HG02981 (cell line): ENCODE measurements at regions not wholly inside any gene's neighbourhood (a gene's known extent, or its start where the extent isn't known, plus 50 kb on each side); places are given as distances from the start of the nearest gene placed in this dataset.
"Not testable (repeated sequence)": the region's sequence is repeated elsewhere in the genome, so short reads cannot be mapped to it uniquely, and the experiment has no call there.

ENCODE experiments used
- ATAC-seq: cut with Tn5 transposase; IDR thresholded peaks from one replicate; pipeline ENCODE4 v1.9.1; 2021; ENCODE audit warnings: mild to moderate bottlenecking, moderate library complexity; ENCODE audit not compliant: unreplicated experiment

DNA sequence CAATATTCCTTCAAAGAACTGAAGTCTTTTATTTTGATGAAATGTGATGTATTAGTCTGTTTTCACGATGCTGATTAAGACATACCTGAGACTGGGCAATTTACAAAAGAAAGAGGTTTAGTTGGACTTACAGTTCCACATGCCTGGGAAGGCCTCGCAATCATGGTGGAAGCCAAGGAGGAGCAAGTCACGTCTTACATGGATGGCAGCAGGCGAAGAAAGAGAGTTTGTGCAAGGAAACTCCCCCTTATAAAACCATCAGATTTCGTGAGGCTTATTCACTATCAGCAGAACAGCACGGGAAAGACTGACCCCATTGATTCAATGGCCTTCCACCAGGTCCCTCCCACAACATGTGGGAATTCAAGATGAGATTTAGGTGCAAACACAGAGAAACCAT is 750.3 kb upstream of the KCND2 start:
- ATAC-seq: no peak

DNA sequence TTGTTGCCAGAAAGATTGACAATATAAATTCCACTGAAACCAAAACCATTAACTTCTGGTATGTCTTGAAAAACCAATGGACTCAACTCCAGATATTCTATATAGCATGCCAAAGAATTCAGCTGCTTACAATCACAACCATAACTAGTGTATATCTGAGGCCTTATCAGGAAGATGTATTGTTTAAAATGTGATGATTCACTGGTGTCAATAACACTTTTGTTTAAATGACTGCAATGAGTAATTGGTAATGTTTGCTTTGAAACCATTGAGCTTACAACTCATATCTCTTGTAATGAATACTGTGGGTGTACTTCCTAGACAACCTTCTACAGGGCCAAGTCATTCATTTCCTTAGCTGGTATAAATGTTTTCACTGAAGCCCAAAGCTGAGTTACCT is 727.9 kb upstream of the KCND2 start:
- ATAC-seq: no peak

DNA sequence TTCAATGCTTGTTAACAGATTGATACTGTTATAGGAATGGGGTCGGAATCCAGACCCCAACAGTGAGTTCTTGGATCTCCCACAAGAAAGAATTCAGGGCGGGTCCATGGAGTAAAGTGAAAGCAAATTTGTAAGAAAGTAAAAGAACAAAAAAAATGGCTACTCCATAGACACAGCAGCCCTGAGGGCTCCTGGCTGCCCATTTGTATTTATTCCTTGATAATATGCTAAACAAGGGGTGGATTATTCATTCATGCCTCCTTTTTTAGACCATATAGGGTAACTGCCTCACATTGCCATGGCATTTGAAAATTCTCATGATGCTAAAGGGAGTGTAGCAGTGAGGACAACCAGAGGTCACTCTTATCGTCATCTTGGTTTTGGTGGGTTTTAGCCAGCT is 717.2 kb upstream of the KCND2 start:
- no peak for ATAC-seq

DNA sequence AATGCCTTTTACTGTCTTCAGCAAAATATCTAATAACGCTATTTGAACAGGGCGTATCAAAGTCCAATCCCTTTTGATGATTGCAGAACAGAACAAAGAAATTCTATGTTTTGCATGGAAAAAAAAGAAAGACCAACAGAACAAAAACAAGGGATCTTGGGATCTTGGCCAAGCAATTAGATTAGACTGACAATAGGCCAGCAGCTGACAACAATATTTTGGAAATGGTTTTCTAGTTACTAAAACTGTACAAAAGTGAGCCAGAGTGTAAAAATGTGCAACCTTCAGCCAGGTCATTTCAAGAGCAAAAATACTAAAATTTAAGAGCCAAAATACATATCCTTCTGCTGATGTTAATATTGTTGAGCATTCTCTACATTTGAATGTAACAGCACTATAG is 716.5 kb upstream of the KCND2 start:
- ATAC-seq: no peak

DNA sequence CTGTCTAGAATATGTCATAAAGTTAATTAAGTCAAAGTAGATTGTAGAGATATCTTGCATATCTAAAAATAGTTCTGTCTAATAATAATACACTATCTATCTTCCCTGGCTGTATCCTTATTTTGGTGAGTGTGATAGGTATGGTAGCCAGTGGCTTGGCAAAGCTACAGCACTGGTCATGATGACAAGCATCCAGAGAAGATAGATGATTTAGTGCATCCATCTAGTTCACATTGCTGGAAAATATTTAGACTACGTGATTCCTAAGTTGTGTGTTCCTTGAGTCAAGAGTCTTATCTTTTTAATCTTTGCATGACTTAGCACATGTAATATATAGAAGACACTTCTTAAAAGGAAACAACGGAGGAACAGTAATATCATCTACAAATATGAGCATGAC is 711.2 kb upstream of the KCND2 start:
- no peak for ATAC-seq

DNA sequence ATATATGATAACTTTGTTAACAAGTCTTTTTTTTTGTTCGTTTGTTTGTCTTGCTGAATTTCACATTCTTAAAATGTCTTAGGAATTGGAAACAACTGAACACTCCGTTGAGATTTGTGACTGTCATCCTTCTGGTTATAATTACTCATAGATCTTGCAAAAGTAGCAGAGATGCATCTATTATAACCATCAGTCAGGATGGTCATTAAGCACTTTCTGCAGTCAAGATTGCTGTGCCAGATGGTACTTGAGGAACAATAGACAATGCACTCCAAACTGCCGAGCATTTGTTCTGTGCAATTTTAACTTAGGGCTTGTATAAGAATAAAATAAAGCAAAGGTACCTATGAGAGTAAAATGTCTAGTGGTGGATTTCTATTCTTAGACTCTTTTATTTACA is 710.1 kb upstream of the KCND2 start:
- ATAC-seq: no peak

DNA sequence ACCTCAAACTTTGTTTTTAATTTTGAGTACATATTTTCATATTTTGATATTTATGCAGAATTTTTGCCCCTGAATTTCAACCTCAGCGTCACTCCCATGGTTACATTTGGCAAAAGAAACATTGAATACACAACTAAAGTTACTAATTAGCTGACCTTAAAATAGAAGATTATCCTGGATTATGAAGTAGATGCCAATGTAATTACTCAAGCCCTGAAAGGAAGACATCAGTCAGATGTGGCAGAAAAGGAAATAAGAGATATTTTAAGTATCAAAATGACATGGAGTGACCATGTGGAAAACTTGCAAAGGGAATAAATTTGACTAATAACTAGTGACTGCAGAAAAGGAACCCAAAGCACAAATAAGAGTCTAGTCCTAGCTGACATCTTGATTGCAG is 701.3 kb upstream of the KCND2 start:
- ATAC-seq: no peak

DNA sequence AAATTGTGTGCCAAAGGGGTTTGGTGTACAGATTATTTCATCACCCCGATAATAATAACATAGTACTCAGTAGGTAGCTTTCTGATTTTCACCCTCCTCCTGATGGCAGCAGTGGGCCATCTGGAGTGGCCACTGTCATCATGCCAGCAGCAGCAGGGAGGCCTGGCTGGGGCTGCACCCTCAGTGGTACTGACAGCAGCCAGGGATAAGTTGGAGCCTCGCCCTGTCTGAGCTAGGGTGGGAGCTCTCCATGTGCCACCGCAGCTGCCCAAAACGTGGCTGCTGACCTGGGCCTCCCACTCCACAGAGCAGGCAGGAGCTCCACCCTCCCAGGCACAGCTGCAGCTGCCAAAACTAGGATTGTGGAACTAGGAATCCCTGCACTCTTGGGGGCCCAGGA is 700.8 kb upstream of the KCND2 start:
- ATAC-seq: no peak

DNA sequence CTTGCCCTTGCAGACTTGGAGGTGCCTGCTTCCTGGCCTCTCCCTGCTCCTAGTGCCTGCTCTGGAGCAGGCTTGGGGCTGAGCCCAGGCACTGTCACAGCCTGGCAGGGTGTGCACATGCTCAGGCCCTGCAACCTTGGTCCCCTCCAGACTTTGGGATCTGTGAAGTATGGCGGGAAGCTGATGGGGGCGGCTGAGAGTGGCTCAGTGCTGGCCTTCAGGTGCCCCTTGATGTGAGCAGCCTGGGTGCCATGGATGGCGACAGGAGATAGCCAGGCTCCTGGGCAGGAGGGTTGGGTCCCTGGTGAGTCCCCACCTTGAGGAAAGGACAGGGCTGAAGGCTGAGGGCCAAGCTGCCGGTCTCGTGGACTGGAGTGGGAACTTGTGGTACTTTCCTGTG is 700.4 kb upstream of the KCND2 start:
- ATAC-seq: no peak

DNA sequence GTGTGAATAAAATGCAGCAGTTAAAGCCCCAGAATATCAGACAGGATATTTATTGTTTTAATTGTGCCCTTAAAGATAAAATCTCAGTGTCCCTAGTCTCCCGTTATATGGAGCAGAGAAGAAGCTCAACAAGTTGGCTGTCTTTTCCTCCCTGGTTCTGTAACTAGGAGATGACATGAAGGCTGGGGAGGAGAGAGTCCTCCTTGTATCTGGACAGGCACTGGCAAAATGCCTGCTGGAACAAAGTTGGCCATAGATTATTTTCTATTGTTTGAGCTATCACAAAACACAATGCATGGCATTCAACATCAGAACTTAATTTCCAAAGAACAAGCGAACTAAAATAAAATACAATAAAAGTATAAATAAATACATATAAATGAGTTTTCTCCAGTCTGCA is 694.9 kb upstream of the KCND2 start:
- ATAC-seq: no peak

DNA sequence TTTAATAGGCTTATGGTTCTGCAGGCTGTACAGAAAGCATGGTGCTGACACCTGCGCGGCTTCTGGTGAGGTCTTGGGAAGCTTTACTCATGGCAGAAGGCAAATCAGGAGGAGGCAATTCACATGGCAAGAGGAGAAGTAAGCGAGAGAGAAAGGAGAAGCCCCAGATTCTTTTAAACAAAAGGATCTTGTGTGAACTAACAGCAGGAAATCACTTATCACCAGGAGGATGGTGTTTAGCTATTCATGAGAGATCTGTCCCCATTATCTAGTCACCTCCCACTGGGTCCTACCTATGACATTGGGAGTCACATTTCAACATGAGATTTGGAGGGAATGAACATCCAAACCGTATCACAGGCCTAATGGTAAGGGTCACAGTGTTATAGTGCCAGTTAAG is 678.0 kb upstream of the KCND2 start:
- ATAC-seq: no peak

DNA sequence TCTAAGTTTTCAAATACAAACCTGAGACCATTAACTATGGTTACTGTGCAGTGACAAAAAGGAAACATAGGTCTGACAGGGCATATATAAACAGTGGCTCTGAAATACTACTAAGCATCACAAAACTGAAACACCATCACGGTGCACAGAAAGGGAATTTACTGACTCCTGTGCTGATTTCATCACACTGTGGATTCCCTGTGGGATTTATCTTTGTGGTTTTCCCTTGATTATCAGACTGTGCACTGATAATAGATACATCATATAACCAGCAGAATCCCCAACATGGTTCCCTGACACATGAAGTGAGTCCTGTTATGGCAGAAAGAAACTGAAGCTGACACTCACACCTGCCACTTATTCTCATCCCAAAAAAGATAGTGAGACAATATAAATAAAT is 676.3 kb upstream of the KCND2 start:
- ATAC-seq: no peak

DNA sequence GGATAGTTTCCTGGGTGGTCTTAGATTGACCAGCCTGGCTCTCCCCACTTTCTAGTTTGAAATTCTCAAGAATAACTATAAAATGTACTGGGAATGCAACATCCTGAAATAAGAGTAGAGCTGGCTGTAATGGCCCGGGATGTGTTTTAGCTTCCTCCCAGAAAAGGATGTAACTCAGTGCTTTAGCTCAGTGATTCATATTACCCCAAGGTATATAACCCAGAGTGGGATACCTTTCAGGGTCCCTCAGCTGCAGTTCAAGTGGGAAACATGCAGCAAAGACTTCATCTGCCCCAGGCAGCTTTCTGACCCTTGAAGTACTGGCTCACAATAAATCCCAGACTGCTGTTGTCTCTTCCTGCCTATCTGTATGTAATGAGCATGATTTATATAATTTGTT is 666.7 kb upstream of the KCND2 start:
- no peak for ATAC-seq

DNA sequence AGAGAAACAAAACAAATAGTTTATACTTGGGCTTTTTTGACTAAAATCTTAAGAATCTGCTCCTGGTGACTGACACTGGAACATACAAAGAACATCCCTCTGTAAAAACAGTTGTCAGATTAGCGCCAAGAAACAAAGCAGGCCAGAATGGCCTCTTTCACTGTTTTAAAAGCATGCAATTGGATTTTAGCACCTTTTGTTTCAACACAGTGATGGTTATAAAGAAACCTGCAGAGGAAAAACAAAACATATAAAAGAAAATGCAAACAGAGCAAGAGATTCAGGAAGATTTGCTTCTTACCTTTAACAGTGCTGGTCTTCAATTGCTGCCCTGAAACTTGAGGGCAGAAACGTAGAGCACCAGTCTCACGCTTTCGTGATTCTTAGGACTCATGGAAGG is 652.2 kb upstream of the KCND2 start:
- ATAC-seq: no peak

DNA sequence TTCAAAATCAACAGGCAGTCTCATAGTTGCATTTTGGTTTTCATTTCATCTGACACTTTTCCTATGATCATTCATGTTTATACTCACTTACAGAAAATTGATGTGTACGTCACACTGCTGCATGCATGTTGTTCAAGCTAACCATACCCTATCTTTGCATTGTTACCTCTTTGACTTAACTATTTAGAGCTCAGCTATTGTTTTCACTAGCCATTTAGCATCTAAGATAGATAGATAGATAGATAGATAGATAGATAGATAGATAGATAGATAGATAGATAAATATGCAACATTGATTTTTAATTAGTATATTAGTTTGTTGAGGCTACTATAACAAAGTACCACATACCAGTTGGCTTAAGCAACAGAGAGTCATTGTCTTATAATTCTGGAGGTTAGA is 649.5 kb upstream of the KCND2 start:
- no peak for ATAC-seq

DNA sequence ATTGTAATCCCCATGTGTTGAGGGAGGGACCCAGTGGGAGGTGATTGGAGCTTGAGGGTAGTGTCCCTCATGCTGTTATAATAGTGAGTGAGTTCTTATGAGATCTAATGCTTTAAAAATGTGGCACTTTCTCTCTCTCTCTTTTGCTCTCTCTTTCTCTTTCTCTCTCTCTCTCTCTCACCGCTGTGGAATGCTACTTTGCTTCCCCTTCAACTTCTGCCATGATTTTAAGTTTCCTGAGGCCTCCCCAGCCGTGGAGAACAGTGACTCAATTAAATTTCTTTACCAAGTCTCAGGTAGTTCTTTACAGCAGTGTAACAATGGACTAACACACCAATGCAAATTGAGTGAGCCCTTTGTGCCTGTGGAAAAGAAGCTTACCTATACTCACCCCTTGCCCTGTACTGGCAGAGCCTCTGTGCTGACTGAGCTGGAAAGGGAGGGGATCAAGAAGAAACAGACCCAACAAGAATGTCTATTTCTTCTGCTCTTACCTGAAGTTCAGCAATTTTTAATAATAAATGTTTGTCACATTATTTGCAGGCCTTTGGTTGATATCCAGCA is 642.5 kb upstream of the KCND2 start:
- ATAC-seq: no peak

DNA sequence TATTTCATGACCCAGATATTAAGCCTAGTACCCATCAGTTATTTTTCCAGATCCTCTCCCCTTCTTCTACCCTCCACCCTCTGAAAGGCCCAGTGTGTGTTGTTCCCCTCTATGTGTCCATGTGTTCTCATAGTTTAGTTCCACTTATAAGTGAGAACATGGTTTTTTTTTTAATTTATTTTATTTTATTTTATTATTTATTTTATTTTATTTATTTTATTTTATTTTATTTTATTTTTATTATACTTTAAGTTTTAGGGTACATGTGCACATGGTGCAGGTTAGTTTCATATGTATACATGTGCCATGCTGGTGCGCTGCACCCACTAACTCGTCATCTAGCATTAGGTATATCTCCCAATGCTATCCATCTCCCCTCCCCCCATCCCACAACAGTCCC is 639.2 kb upstream of the KCND2 start:
- not testable (repeated sequence) for ATAC-seq

DNA sequence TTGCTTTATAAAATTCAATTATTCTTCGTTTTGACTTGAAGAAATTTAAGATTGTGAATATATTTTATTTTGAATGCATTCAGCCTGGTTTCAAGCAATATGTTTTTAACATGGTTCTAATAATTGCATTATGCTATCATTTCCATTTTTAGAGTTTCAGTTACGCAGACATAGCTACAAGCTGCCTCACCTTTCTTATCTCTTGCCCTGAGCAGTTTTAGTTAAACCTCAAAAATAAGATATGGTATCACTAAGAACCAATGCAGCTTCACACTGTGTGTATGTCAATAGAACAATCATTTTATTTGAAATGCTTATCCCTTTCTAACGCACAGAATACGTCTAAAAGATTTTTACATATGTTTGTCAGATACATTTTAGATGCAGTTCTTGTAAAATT is 632.6 kb upstream of the KCND2 start:
- no peak for ATAC-seq

DNA sequence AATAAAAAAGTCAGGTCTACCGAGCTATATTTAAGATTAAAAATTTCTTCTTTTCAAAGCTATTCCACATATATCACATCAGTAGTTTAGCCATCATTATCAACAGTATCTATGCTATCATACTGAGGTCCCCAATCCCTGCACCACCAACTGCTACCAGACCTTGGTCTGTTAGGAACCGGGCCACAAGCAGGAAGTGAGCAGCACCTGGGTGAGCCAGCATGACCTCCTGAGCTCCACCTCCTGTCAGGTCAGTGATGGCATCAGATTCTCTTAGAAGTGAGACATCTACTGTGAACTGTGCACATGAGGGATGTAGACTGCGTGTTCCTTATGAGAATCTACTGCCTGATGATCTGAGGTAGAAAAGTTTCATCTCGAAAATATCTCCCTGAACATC is 632.1 kb upstream of the KCND2 start:
- ATAC-seq: no peak

DNA sequence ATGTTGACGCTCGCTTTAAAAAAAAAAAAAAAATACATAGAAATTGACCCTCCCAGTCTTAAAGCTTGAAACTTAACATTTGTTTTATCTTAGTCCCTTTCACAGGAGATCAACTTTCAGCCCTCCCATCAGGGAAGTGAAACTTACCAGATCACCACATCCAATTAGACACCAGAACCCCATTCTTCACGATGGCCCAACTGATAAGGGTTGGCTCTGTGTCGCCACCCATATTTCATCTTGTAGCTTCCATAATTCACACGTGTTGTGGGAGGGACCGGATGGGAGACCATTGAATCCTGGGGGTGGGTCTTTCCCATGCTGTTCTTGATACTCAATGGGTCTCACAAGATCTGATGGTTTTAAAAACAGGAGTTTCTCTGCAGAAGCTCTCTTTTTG is 629.4 kb upstream of the KCND2 start:
- ATAC-seq: no peak

DNA sequence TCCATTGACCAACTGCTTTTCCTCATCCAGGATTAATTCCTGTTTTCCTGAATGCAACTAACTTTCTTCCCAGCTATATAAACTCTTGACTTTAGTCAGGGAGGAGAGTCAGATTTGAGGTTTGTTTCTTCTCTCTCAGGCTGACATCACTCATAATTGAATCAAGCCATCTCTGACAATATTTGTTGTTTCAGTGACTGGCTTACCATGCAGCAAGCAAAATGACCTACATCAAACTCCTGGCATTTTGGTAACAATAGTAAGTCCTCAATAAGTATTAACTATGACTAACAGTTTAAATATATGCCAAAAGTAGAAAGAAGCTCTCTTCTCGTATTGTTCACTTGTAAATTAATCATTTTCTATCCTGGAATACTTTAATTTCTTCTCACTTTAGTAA is 625.7 kb upstream of the KCND2 start:
- no peak for ATAC-seq

DNA sequence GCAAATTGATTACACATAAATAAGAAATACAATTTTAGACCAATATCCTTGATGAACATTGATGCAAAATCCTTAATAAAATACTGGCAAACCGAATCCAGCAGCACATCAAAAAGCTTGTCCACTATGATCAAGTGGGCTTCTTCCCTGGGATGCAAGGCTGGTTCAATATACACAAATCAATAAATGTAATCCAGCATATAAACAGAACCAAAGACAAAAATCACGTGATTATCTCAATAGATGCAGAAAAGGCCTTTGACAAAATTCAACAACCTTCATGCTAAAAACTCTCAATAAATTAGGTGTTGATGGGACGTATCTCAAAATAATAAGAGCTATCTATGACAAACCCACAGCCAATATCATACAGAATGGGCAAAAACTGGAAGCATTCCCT is 624.2 kb upstream of the KCND2 start:
- not testable (repeated sequence) for ATAC-seq

DNA sequence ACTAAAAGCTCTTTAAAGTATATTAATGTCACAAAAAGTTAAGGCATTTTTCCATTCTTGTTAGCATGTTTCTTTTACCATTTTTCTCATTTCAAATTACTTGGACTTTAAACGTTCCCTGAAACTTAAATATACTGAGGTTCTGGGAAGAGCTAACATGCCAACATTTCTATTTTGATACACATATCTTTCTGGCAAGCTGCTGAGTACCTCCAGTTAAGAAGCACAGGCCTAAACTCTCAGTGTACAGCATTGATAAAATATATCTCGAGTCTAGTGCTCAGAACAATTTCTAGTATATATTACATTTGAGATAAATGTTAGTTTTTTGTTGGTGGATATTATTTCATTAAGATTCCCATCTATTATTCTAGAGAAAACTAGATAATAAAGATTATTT is 612.9 kb upstream of the KCND2 start:
- no peak for ATAC-seq

DNA sequence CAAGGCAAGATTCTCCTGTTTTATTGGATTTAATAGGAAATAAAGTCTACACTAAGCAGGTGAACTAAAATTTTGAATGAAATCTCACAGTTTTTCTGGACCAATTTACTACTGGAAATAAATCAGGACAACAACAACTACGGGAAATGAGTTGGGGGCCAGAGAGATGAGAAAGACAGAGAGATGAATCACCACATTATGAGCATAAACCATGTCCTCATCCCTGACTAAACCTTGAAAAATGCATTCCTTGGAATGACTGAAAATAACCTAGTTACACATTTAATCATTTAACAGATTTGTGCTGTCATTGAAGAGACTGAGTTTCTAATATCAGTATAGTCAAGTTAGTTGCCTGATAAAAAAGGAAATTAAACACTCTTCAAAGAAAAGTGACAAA is 608.4 kb upstream of the KCND2 start:
- no peak for ATAC-seq
